ENCODE measurements at regions not wholly inside any gene's neighbourhood (a gene's known extent, or its start where the extent isn't known, plus 50 kb on each side); places are given as distances from the start of the nearest gene placed in this dataset.

- TF ChIP-seq CTCF (IDR thresholded peaks at IDR 0.05; ENCODE audit: control insufficient read depth, insufficient read depth, low read depth, low read length, missing control alignments), result no peak
- no peak overlapping the region for H3K4me3 ChIP-seq (ENCODE audit: control insufficient read depth, low read depth, low read length)
- no peak for DNase-seq (ENCODE audit: low read depth)
Observed at GRCh38 chr3:78274475-78275065, 1234.7 kb downstream of the ROBO2 start.

- no peak for TF ChIP-seq CTCF (IDR thresholded peaks at IDR 0.05; ENCODE audit: control insufficient read depth, insufficient read depth, low read depth, low read length, missing control alignments)
- no peak for DNase-seq (ENCODE audit: low read depth)
- H3K4me3 ChIP-seq (ENCODE audit: control insufficient read depth, low read depth, low read length), result no peak overlapping the region
Observed at GRCh38 chr3:78275420-78275852, 1235.5 kb downstream of the ROBO2 start.

GRCh38 chr3:78277220-78277619 is 1237.3 kb downstream of the ROBO2 start:
- no peak for DNase-seq (ENCODE audit: low read depth)
- no peak for TF ChIP-seq CTCF (IDR thresholded peaks at IDR 0.05; ENCODE audit: control insufficient read depth, insufficient read depth, low read depth, low read length, missing control alignments)
- H3K4me3 ChIP-seq (ENCODE audit: control insufficient read depth, low read depth, low read length), result no peak overlapping the region

- no peak for TF ChIP-seq CTCF (IDR thresholded peaks at IDR 0.05; ENCODE audit: control insufficient read depth, insufficient read depth, low read depth, low read length, missing control alignments)
- H3K4me3 ChIP-seq (ENCODE audit: control insufficient read depth, low read depth, low read length), result no peak overlapping the region
- DNase-seq (ENCODE audit: low read depth), result no peak
Observed at GRCh38 chr3:78277801-78278200, 1237.9 kb downstream of the ROBO2 start.

GRCh38 chr3:78279091-78279490 is 1239.2 kb downstream of the ROBO2 start:
- DNase-seq (ENCODE audit: low read depth), result no peak
- TF ChIP-seq CTCF (IDR thresholded peaks at IDR 0.05; ENCODE audit: control insufficient read depth, insufficient read depth, low read depth, low read length, missing control alignments), result no peak

GRCh38 chr3:78281381-78281780 is 1241.5 kb downstream of the ROBO2 start:
- no peak for TF ChIP-seq CTCF (IDR thresholded peaks at IDR 0.05; ENCODE audit: control insufficient read depth, insufficient read depth, low read depth, low read length, missing control alignments)
- DNase-seq (ENCODE audit: low read depth), result no peak
- H3K4me3 ChIP-seq (ENCODE audit: control insufficient read depth, low read depth, low read length), result no peak overlapping the region

More at GRCh38 chr3:78279091-78279490, 1239.2 kb downstream of the ROBO2 start:
- H3K4me3 ChIP-seq (ENCODE audit: control insufficient read depth, low read depth, low read length), result no peak overlapping the region

Data from AG09309 (cell line).